ENCODE measurements at regions not wholly inside any gene's neighbourhood (a gene's known extent, or its start where the extent isn't known, plus 50 kb on each side); places are given as distances from the start of the nearest gene placed in this dataset.

DNA sequence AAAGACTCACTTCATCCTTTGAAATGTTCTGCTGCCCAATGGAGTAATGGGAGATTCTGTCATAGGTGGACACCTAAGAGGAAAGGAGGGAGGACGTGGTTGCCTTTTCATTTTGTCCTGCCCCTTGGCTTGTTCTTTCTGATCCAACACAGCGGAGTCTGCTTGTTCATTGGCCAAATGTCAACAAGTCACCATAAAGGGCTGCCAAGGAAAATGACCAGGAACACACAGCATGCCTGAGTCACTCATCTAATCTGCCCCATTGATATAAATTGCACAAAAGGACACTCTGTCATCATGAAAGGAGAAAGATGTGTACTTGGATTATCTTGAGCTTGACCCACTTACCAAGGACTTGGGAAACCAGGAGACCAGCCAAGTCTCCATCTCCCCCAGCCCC lies 422.9 kb downstream of the SETD4 start:
- no peak for DNase-seq

- no peak for DNase-seq
Measured at GRCh38 chr21:35635994-35636393, 424.3 kb downstream of the SETD4 start.

- DNase-seq: no peak
Measured at GRCh38 chr21:35635261-35635660, 425.1 kb downstream of the SETD4 start.

DNA sequence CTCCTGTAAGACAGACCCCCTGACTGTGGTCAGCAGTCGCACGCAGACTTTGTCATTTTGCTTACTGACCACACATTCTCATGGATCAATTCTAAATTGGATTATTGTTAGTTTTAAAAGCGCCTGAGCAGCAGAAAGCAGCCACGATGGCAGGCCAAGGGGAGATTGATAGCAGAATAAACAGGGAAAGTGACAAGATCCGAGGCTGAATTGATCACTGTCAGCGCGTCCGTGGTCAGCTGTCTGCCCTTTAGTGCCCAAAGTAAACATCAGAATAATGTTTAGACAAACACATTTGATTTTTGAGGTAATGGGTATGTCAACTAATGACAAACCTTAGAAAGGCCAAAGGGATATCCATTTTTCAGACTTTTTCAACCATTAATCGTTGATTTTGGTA lies 426.8 kb downstream of the SETD4 start:
- no peak for DNase-seq

- DNase-seq: no peak
Measured at GRCh38 chr21:35632711-35633110, 427.6 kb downstream of the SETD4 start.

GRCh38 chr21:35628316-35628715 lies 432.0 kb downstream of the SETD4 start:
- no peak for DNase-seq

DNA sequence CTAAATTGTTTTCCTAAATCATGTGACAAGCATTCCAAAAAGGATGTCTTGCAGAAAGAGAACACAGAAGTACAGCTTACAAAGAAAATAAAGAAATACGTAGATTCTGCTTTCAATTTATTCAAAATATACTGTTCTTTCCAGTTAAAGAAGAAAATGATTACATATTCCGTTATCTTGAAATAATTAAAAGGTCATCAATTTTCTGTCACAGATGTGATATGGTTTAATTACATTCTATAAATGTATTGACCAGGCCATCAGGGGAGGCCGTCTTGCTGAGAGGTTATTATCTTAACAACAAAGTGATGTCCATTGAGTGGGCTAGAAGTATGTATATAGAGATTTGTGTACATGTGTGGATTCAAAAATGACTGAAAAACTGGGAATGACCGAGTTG lies 432.9 kb downstream of the SETD4 start:
- no peak for DNase-seq

DNA sequence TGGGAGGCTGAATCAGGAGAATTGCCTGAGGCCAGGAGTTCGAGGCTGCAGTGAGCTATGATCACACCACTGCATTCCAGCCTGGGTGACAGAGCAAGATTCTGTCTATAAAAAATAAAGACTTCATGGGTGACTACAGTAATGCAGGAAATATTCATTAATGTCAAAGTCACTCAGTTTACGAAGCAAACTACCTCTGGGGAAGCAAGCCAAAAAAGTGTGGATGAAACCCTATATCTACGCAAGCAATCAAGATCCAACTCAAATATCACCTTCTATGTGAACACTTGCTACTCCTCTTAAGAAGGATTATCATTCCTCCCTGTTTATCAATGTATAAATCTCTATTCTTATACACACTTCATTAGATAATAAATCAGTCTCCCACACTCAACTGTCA lies 434.8 kb downstream of the SETD4 start:
- no peak for DNase-seq

GRCh38 chr21:35624901-35625300 lies 435.4 kb downstream of the SETD4 start:
- no peak for DNase-seq

- no peak for DNase-seq
Measured at GRCh38 chr21:35622612-35623011, 437.7 kb downstream of the SETD4 start.

DNA sequence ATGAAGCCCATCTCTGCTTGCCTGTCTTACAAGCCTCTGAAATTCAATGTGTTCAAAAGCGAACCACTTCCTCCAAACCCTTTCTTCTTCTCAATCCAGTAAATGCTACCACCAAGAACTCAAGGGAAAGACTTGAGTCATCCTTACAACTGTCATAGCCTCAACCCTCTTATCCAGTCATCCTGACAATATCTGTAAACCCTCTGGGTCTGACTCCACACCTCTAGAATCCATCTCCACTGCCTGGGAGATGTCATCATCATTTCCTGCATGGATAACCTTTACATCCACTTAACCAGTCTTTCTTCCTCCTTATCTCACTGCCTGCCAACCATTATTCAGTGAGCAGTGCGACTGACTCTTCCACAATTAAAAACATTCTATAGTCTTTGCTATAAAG lies 441.1 kb downstream of the SETD4 start:
- no peak for DNase-seq

DNA sequence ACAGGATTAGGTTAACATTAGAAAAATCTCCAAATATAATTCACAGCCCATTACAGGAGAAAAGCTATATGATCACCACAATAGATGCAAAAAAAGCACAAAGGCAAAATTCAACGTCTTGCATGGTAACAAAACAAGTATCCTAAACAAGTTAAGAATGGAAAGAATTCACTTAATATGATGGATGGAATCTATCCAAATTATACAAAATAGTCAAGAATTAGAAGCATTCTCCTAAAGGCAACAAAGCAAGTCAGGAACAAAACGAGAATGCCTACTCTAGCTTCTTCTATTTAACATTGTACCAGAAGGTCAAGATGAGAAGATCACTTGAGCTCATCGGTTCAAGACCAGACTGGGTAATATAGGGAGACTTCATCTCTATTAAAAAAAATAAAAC lies 442.8 kb downstream of the SETD4 start:
- DNase-seq: no peak

- DNase-seq: no peak
Measured at GRCh38 chr21:35616090-35616489, 444.2 kb downstream of the SETD4 start.

DNA sequence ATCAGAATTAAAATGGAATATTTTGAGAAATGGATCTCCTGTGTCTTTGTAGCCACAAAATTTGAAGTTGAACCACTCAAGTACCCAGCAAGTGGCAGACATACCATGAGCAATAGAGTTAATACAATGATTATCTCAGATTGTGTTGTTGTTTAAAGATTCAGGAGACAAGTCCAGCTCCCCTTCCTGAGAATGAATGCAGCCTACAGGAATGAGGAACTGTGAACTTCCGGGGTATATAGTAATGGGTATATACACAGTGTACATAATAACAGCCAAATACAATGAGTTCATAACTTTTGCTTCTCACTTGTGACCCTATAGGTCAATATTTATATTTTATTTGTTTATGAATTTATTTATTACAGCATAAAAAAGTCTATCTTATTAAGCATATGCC lies 445.0 kb downstream of the SETD4 start:
- no peak for DNase-seq

- no peak for DNase-seq
Measured at GRCh38 chr21:35614396-35614921, 445.9 kb downstream of the SETD4 start.

DNA sequence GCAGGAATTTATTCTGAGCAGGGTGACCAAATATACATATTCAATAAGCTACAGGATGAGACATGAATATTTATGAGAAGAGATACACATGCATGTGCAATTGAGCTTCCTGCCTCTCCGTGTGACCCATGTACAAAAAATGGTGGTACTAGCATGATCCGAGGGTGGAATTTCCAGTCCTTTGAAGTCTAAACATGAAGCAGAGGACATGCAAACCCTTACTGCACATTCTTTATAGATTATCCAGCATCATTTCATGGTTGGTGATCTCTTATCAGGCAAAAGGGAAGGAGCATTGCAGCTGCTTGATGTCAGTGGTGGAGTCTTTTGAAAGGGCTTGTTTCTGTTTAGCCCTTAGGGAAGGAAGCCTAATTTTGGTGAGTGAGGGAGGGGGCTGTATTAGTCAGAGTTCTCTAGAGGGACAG lies 448.6 kb downstream of the SETD4 start:
- no peak for DNase-seq

GRCh38 chr21:35609263-35609662 lies 451.1 kb downstream of the SETD4 start:
- no peak for DNase-seq

DNA sequence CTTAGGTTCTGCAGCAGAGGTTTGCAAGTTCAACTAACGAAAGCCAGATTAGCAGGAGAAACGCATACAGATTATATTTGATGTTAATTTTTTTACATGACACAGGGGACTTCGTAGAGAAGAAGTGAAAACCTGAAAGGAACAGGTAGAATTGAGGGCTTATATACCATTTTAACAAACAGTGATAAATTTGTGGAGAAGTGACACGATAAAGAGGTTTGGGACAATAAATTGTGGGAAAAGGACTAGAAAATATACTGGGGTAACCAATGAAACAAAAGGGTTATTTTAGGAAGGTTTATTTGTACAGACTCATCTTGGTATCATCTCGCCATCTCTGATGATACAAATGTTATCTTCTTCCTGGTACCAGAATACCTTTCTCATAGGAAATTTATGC lies 452.9 kb downstream of the SETD4 start:
- no peak for DNase-seq

DNA sequence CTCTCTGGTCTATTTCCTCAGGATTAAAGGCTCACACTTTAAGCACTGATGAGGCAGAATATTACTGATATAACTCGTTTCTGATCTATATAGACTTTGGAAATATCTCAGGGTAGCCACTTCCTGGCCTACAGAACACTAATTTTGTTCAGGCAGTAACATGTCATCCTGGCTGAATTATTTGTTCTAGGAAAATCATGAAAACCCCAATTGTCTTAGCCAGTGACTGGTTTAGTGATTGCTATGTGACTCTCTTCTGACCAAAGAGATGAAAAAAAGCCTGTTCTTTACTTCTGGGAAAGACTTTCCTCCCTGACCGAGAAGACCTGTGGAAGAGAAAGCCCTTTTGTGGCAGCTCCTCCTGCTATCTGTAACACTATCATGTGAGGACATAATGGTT lies 453.7 kb downstream of the SETD4 start:
- no peak for DNase-seq

DNA sequence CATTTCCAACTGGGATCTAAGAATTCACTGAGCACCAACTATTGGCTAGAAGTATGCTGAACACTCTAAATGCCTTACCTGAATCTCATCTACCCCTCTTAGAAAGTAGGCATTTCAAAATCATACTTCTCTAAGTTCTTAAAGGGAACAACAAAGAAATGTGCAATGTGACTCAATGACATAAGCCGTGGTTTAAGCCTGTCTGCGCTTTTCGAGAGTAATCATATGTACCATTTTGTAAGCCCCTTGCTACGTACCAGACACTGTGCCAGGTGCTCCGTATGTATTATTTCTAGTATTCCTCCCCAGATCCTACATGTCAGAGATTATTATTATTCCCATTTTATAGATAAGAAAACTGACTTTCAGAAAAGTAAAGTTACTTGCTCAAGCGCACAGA lies 454.2 kb downstream of the SETD4 start:
- no peak for DNase-seq

DNA sequence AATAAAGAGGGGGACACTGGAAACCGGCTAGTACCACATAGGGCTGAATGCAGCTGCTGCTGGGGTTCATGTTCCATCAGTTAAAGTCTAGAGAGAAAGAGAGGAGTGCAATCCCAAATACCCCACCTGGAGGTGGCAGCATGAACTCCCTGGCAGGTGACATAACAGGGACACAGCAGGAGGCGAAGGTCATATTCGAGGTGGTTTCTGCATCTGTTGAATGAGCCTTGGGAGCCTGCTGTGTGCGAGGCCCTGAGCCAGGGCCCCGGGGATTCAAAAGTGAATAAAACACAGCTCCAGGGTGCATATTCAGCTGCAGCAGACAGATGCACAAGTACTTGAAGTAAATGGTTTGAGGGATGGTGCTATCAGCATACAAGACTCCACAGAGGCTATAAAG lies 456.8 kb downstream of the SETD4 start:
- no peak for DNase-seq

DNA sequence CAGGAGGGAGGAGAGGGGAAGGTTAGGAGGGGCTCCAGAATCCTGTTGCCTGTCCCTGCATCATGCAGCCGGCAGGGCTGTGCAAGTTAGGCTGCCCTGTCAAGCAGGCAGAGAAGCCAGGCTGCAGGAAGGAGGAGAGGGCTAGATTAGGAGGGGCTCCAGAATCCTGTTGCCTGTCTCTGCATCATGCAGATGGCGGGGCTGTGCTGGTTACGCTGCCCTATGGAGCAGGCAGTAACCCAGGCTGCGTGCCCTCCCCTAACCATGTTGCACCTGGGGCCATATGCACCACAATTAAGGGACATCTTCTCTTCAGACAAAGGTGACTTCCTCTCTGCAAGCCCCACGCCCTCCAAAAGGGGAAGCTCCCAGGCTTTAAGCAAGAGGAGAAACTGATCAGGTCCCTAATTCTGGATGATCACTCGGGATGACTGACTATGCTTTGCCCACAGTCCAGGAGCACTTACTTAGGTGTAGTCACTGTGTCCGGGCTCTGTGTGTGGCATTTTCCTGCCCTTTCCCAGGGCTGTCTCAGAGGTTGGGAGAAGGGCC lies 457.4 kb downstream of the SETD4 start:
- DNase-seq: no peak

GRCh38 chr21:35601211-35601610 lies 459.1 kb downstream of the SETD4 start:
- DNase-seq: no peak

DNA sequence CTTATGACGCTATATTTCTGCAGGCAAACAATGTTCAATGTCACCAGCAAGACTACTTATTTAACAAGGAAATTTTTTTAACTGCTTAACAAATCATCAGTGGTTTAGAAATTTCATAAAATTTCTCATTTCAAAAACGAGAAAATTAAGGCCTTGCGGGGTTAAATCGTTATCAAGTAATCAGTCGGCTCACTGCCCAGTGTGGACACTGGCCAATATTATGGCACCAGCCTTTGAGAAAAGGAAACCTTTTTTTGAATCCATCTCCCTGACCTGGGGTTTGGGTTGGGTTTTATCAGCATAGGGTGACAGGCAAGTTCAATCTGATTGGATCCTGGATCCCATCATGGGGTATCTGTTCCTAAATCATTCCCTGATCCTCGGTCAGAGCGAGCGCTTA lies 461.2 kb downstream of the SETD4 start:
- no peak for DNase-seq

DNA sequence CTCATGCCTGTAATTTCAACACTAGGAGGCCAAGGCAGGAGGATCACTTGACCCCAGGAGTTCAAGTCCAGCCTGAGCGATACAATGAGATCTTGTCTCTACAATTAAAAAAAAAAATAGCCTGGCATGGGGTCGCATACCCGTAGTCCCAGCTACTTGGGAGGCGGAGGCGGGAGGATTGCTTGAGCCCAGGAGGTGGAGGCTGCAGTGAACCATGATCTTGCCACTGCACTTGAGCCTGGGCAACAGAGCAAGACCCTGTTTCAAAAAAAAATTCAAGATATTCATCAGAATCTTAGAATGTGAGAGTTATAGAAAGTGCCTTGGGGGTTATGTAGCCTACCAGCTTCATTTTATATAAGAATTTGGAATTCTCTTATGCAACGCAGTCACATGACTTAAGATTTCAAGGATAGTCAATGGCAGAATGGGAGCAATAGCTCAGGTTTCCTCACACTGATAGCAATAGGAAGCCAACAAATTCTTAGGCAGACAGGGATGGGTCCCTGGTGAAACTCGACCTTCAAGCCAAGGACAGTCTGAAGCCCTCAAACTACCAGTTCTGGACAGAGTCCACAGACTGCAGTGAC lies 462.5 kb downstream of the SETD4 start:
- DNase-seq: no peak
